RPMI8226 (cell line): ENCODE measurements at regions not wholly inside any gene's neighbourhood (a gene's known extent, or its start where the extent isn't known, plus 50 kb on each side); places are given as distances from the start of the nearest gene placed in this dataset.

Experiments used
- DNase-seq: peaks from one replicate; pipeline ENCODE4 v3.0.0-alpha.2; 2015

GRCh38 chr3:177517906-177518305 is 320.6 kb upstream of the TBL1XR1 start:
- no peak for DNase-seq

- no peak for DNase-seq
Measured at GRCh38 chr3:177519588-177519987, 322.3 kb upstream of the TBL1XR1 start.

GRCh38 chr3:177521305-177521704 is 324.0 kb upstream of the TBL1XR1 start:
- no peak for DNase-seq

GRCh38 chr3:177522051-177522450 is 324.8 kb upstream of the TBL1XR1 start:
- no peak for DNase-seq

- no peak for DNase-seq
Measured at GRCh38 chr3:177523067-177523675, 325.9 kb upstream of the TBL1XR1 start.

GRCh38 chr3:177523872-177524438 is 326.7 kb upstream of the TBL1XR1 start:
- no peak for DNase-seq

- no peak for DNase-seq
Measured at GRCh38 chr3:177524742-177525141, 327.5 kb upstream of the TBL1XR1 start.

- no peak for DNase-seq
Measured at GRCh38 chr3:177525414-177525813, 328.1 kb upstream of the TBL1XR1 start.

GRCh38 chr3:177525987-177526712 is 328.9 kb upstream of the TBL1XR1 start:
- no peak for DNase-seq

GRCh38 chr3:177527182-177527581 is 329.9 kb upstream of the TBL1XR1 start:
- DNase-seq, result no peak

- no peak for DNase-seq
Measured at GRCh38 chr3:177528306-177529070, 331.2 kb upstream of the TBL1XR1 start.

GRCh38 chr3:177529071-177529550 is 331.8 kb upstream of the TBL1XR1 start:
- no peak for DNase-seq

- DNase-seq, result no peak
Measured at GRCh38 chr3:177529716-177530335, 332.5 kb upstream of the TBL1XR1 start.

GRCh38 chr3:177530908-177531307 is 333.6 kb upstream of the TBL1XR1 start:
- no peak for DNase-seq

GRCh38 chr3:177536873-177537272 is 339.6 kb upstream of the TBL1XR1 start:
- no peak for DNase-seq

GRCh38 chr3:177537612-177538011 is 340.3 kb upstream of the TBL1XR1 start:
- no peak for DNase-seq

GRCh38 chr3:177538048-177538749 is 340.9 kb upstream of the TBL1XR1 start:
- DNase-seq, result no peak

- DNase-seq, result peak; percentile 55
Measured at GRCh38 chr3:177538750-177539730, 341.8 kb upstream of the TBL1XR1 start.

- no peak for DNase-seq
Measured at GRCh38 chr3:177541541-177541940, 344.3 kb upstream of the TBL1XR1 start.

GRCh38 chr3:177545964-177546363 is 348.7 kb upstream of the TBL1XR1 start:
- no peak for DNase-seq
